Fibroblast of the aortic adventitia (primary cell): ENCODE measurements at regions not wholly inside any gene's neighbourhood (a gene's known extent, or its start where the extent isn't known, plus 50 kb on each side); places are given as distances from the start of the nearest gene placed in this dataset.

Experiments used
- DNase-seq: peaks from one replicate; pipeline ENCODE4 v3.0.0-alpha.2; 2010; ENCODE audit warnings: low read depth
- H3K4me3 ChIP-seq: 2 replicates; pipeline ENCODE4 v1.5.1; 2011; ENCODE audit warnings: low read depth, mild to moderate bottlenecking, control low read depth, low read length, moderate library complexity
- CTCF ChIP-seq: IDR thresholded peaks from 2 replicates; pipeline ENCODE4 v1.5.1; 2011; ENCODE audit warnings: mild to moderate bottlenecking, low read length, control low read depth, inconsistent platforms; ENCODE audit not compliant: insufficient read depth

- TF ChIP-seq CTCF, result no peak
- DNase-seq, result peak; percentile 41
- no peak overlapping the region for H3K4me3 ChIP-seq
Measured at GRCh38 chr6:113403966-113404595, 453.1 kb upstream of the MARCKS start.

GRCh38 chr6:113405326-113406047, 451.7 kb upstream of the MARCKS start:
- TF ChIP-seq CTCF, result no peak
- DNase-seq, result no peak
- no peak overlapping the region for H3K4me3 ChIP-seq

- TF ChIP-seq CTCF, result no peak
- H3K4me3 ChIP-seq, result no peak overlapping the region
- DNase-seq, result no peak
Measured at GRCh38 chr6:113406048-113406695, 451.0 kb upstream of the MARCKS start.

- no peak overlapping the region for H3K4me3 ChIP-seq
- no peak for TF ChIP-seq CTCF
- DNase-seq, result no peak
Measured at GRCh38 chr6:113411011-113411410, 446.1 kb upstream of the MARCKS start.

GRCh38 chr6:113412589-113413357, 444.4 kb upstream of the MARCKS start:
- H3K4me3 ChIP-seq, result no peak overlapping the region
- TF ChIP-seq CTCF, result no peak
- DNase-seq, result no peak

GRCh38 chr6:113414511-113414910, 442.6 kb upstream of the MARCKS start:
- TF ChIP-seq CTCF, result peak; percentile 83
- peak; percentile 87 for DNase-seq
- no peak overlapping the region for H3K4me3 ChIP-seq
